ENCODE measurements at regions not wholly inside any gene's neighbourhood (a gene's known extent, or its start where the extent isn't known, plus 50 kb on each side); places are given as distances from the start of the nearest gene placed in this dataset.

DNA sequence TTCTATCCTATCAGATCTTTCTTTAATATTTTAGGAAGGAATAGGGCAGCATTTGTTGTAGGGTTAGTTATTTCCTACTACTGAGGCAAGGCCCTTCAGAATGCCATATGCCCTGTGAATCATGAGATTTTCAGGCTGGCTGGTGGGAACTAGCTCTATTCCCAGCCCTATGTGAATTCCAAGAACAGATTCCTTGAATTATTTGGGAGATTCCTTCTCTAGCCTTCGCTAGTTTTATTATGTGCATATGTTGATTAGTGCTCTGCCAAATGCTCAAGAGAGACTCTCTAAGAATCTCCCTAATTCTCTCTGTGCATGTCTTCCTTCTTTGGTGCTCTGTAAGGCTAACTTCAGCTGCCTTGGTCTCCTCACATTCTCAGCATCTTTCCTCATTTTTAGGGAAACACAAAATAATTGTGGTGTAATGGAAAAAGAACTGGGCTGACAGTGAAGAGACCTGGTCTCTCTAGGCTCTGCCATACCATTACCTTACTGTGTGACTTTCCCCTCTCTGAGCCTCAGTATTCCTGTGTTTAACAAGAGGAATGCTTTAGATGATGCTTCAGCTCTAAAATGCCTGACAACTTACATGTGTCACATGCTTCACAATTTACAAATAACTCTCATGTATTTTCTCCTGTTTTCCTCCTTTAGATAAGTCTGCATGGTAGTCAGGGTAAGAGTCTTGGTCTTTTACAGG, 79.7 kb downstream of the VMA21 start:
- no peak for DNase-seq (ENCODE audit: low read depth)

DNA sequence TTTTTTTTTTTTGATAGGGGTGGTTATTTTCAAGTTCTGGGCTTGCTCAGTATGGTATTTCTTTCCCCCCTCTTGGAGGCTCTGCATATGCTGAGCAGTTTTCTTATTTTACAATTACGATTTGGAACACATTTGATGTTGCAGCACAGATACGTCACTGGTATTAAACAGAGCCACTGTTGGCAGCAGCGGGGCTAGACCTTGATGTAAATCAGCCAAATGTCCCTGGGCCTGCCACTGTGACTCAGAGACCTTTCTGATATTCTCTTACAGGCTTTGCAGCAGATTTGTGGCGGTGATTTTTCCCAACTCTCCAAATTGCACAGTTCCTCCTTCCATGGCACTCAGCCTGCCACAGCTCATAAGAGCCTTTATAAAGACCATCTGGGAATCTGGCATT, 81.1 kb downstream of the VMA21 start:
- DNase-seq (ENCODE audit: low read depth) = no peak

DNA sequence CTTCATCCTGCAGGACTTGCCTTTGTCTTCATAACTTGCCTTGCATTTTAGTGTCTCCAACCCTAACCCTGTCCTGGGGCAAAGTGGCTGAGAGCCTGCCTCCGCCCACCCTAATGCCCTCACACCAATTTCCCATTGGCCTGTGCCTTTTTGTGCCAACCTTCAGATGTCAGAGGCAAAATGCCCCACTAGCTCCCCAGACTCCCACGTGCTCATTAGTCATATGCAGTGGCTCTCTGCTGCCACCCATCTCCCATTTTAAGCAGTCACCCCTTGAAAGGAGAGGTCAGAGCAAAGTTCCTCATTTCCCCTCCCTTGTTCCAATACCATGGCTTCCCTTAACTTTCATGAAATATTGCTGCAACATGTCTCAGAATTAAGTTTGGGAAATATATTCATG, 74.8 kb upstream of the PASD1 start:
- peak; percentile 25 for DNase-seq (ENCODE audit: low read depth)

DNA sequence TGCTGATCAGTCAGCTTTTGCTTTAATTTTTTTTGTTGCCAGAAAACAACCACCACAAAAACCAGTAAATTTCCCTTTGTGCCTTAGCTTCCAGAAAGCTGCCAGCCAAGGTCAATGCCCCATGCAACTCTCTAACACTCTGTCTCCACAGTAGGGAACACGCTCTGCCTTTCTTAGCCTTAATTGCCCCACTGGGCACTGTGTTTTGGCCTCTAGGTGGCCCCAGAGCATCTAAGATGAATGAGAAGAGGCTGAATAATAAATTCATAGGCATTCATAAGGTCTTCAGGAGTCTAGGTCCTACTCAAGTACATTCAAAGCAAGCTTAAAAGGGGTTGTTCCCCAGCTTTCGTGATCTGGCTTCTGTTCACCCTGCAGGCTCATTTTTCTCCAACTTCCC, 57.7 kb upstream of the PASD1 start:
- DNase-seq (ENCODE audit: low read depth) = peak; percentile 40

DNA sequence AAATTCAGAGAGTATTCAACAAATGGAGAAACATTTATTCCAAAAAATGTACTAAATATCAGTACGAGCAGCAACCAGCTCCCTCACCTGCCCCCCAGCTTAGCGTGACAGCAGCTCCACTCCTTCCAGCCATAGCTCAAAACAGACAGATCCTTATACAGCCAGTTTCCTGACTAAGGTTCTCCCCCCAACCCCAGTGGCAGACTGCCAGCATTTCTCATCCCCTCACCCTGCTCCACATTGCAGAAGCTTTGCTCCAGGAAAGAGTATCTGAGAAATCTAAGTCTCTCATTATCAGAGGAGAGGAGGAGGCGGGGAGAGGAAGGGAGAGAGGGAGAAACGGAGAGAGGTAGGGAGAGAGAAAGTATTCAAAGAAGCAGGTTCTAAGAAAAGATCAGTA, 53.3 kb upstream of the PASD1 start:
- DNase-seq (ENCODE audit: low read depth) = no peak

DNA sequence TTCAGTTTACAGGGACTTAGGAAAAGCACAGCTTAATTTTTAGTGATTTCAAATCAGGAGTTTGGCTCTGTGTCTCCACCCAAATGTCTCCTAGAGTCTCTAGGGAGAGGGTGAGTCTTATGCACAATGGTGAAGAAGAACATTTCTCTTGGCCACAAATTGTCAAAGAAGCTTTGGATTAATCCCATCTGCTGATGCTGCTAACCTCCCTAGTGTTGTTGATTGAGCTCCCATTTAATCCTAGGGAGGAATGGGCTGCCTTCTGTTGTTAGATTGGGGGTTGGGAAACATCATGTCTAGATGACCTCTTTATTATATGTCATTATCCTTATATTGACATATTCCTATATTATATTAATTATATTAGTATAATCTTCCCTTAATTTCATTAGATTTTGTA, 50.0 kb upstream of the PASD1 start:
- no peak for DNase-seq (ENCODE audit: low read depth)
